ENCODE measurements at regions not wholly inside any gene's neighbourhood (a gene's known extent, or its start where the extent isn't known, plus 50 kb on each side); places are given as distances from the start of the nearest gene placed in this dataset.

DNA sequence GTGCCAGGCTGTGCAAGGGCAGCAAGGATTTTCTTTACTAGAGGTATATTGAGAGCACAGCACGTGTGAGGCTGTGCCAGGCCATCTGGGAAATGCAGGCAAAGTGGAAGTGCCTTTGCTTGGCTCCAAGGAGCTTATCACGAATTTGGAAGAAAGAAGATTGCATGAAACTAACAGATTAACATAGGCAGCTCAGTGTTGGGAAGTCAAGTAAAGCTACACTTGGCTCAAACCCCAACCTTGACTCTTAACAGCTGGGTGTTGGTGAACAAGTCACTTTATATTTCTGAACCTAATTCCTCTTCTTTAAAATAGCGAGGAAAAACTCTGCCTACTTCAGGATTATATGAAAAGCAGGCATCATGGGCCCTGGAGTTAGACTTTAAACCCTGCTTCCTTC, 105.2 kb downstream of the PLCE1 start:
- Mint-ChIP-seq H3K9me3 (no peaks in the 10 kb centered on the region), H3K27ac (no peak overlapping the region)
- no peak for ATAC-seq (ENCODE audit: low read depth)

DNA sequence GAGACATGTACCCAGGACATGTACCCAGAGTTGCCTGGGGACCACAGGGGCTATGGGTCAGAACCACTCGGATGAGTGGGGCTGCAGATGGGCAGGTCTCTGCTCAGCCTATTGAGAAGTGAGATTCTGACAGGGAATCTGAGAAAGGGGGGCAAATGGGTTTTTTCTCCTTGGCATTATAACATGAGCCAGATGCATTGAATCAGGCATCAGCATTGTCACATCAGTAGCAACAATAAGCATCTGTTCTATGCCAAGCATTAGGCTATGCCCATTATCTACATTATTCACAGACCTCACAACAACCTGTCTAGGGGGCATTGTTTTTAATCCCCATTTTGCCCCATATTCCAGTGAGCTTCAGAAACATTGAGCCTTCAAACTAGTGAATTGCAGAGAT, 108.2 kb downstream of the PLCE1 start:
- H3K4me3 Mint-ChIP-seq = no peak overlapping the region
- POLR2A ChIA-PET = no interaction called here
- H3K9me3 Mint-ChIP-seq = no peaks in the 10 kb centered on the region
- peaks cover 2% of the 10 kb centered on the region for H3K27me3 Mint-ChIP-seq
- ATAC-seq (ENCODE audit: low read depth) (no peak), DNase-seq (no peak)
- H3K27ac Mint-ChIP-seq = no peak overlapping the region
- H3K36me3 Mint-ChIP-seq = no peaks in the 10 kb centered on the region
- H3K4me1 Mint-ChIP-seq = no peaks in the 10 kb centered on the region

More for the DNA sequence above, 105.2 kb downstream of the PLCE1 start:
- no peak for DNase-seq
- H3K4me3 Mint-ChIP-seq = no peak overlapping the region
- peaks cover 5% of the 10 kb centered on the region for H3K27me3 Mint-ChIP-seq
- no peaks in the 10 kb centered on the region for H3K4me1 Mint-ChIP-seq
- POLR2A ChIA-PET = no interaction called here
- no peaks in the 10 kb centered on the region for H3K36me3 Mint-ChIP-seq

- no peak for DNase-seq
- peaks cover 3% of the 10 kb centered on the region for H3K27me3 Mint-ChIP-seq
- POLR2A ChIA-PET = no interaction called here
- H3K4me3 Mint-ChIP-seq = no peak overlapping the region
- no peaks in the 10 kb centered on the region for H3K9me3 Mint-ChIP-seq
- no peak overlapping the region for H3K27ac Mint-ChIP-seq
- no peak for ATAC-seq (ENCODE audit: low read depth)
- no peaks in the 10 kb centered on the region for H3K36me3 Mint-ChIP-seq
- no peaks in the 10 kb centered on the region for H3K4me1 Mint-ChIP-seq
Observed at GRCh38 chr10:94102436-94102835, 108.7 kb downstream of the PLCE1 start.

DNA sequence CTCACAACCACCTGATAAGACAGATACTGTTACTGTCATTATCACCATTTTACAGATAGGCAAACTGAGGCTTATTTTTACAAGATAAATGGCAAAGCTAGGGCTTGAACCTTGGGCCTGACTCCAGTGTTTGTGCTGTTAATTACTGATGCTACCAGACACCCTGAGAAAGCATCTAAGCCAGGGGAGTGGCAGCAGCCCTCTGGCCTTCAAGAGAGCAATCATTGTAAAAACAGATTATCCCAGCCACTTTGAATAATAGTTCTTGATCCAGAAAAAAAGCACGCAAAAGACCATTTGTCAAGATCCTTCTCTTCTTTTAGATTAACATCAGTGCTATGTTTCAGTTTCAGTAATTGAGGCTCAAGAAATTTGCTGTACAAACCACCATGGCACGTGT, 109.5 kb downstream of the PLCE1 start:
- DNase-seq (no peak), ATAC-seq (ENCODE audit: low read depth) (no peak)
- Mint-ChIP-seq H3K27me3 (peaks cover 3% of the 10 kb centered on the region), H3K9me3 (no peaks in the 10 kb centered on the region), H3K27ac (no peak overlapping the region), H3K4me3 (no peak overlapping the region), H3K4me1 (no peaks in the 10 kb centered on the region), H3K36me3 (no peaks in the 10 kb centered on the region)
- POLR2A ChIA-PET = no interaction called here

DNA sequence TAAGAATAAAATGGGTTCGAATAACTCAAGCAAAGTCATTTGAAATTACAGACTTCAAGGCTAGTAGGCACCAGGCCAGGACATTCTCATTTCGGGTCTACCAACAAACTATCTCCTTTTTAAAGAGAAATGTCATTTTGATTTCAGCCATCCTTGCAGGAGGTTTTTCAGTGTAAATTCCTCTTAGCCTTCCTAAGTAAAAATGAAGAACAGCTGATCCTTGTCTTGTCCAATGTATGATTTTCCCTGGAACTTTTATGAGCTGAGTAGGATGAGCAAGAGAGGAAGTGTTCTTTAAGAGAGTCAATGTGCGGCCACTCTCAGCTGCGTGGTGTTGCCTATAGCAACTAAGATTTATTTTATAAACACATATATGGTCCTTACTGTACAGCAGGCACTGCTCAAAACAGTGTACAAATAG, 110.1 kb downstream of the PLCE1 start:
- Mint-ChIP-seq H3K4me1 (no peaks in the 10 kb centered on the region), H3K4me3 (no peak overlapping the region), H3K9me3 (no peaks in the 10 kb centered on the region), H3K27ac (no peak overlapping the region), H3K27me3 (peaks cover 3% of the 10 kb centered on the region), H3K36me3 (no peaks in the 10 kb centered on the region)
- no peak for DNase-seq
- ATAC-seq (ENCODE audit: low read depth) = no peak
- POLR2A ChIA-PET = no interaction called here

DNA sequence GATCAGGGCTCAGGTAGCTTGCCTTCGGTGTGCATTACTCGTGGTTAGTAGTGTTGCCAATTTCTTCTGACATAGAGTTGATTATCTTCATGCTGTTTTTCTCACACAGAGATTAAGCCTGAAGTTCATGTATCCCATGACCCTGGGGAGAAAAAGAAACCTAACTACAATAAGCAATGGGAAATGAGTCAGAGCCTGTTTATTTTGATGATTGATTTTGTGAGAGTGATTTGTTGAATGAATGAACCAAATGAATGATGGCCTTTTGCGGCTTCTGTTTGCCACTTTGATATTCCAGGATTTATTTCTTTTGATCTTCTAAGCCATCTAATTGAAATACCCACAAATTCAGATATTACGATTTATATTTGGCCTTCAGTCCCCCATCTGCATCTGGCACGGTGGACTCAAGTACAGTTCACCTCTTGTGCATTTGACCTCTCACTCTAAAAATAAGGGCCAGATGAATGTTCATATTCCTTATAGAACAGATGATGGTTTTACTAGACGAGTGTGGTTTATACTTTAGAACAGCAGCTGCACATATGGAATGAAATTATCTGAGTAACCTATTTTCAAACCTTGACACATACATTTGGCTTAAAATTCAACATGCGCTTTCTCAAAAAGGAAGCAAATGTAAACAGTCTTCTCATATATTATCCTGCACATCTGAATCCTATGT, 110.7 kb downstream of the PLCE1 start:
- no peak for DNase-seq
- H3K4me3 Mint-ChIP-seq = no peak overlapping the region
- H3K4me1 Mint-ChIP-seq = no peaks in the 10 kb centered on the region
- no peaks in the 10 kb centered on the region for H3K9me3 Mint-ChIP-seq
- H3K27ac Mint-ChIP-seq = no peak overlapping the region
- peaks cover 3% of the 10 kb centered on the region for H3K27me3 Mint-ChIP-seq
- no peak for ATAC-seq (ENCODE audit: low read depth)
- H3K36me3 Mint-ChIP-seq = no peaks in the 10 kb centered on the region
- POLR2A ChIA-PET = no interaction called here

GRCh38 chr10:94105226-94105625, 111.5 kb downstream of the PLCE1 start:
- POLR2A ChIA-PET = no interaction called here
- no peak overlapping the region for H3K4me3 Mint-ChIP-seq
- peaks cover 3% of the 10 kb centered on the region for H3K27me3 Mint-ChIP-seq
- DNase-seq = no peak
- ATAC-seq (ENCODE audit: low read depth) = no peak
- H3K9me3 Mint-ChIP-seq = no peaks in the 10 kb centered on the region
- no peak overlapping the region for H3K27ac Mint-ChIP-seq
- no peaks in the 10 kb centered on the region for H3K4me1 Mint-ChIP-seq
- H3K36me3 Mint-ChIP-seq = no peaks in the 10 kb centered on the region

- Mint-ChIP-seq H3K9me3 (no peaks in the 10 kb centered on the region), H3K27ac (no peak overlapping the region), H3K4me1 (no peaks in the 10 kb centered on the region), H3K27me3 (peaks cover 3% of the 10 kb centered on the region), H3K36me3 (no peaks in the 10 kb centered on the region), H3K4me3 (no peak overlapping the region)
- ATAC-seq (ENCODE audit: low read depth) (no peak), DNase-seq (no peak)
- POLR2A ChIA-PET = no interaction called here
Observed at GRCh38 chr10:94107191-94107590, 113.5 kb downstream of the PLCE1 start.

GRCh38 chr10:94108200-94108599, 114.5 kb downstream of the PLCE1 start:
- Mint-ChIP-seq H3K9me3 (no peaks in the 10 kb centered on the region), H3K4me3 (no peak overlapping the region), H3K4me1 (no peaks in the 10 kb centered on the region), H3K27ac (no peak overlapping the region), H3K36me3 (no peaks in the 10 kb centered on the region), H3K27me3 (peaks cover 3% of the 10 kb centered on the region)
- POLR2A ChIA-PET = no interaction called here
- ATAC-seq (ENCODE audit: low read depth) (no peak), DNase-seq (no peak)

- H3K4me1 Mint-ChIP-seq = no peaks in the 10 kb centered on the region
- H3K36me3 Mint-ChIP-seq = no peaks in the 10 kb centered on the region
Observed at GRCh38 chr10:94111367-94111766, 117.6 kb downstream of the PLCE1 start.

DNA sequence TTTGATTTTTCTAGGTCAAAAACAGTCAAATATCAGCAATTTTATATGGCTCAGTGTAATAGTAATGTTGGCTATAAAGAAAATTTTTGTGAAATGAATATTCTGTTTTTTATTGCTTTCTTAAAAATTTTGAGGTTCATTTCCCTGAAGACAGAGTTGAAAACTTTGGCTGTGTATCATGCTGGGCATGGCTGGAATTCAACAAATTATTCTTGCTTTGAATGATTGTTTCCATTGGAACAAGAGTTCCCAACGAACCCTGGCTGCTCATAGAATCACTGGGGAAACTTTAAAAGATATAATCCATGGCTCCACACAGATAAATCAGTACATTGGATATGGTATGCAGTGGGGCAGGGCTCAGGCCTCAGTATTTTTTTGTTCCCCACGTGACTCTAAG, 118.6 kb downstream of the PLCE1 start:
- no peak overlapping the region for H3K27ac Mint-ChIP-seq
- DNase-seq (no peak), ATAC-seq (ENCODE audit: low read depth) (no peak)
- no peak overlapping the region for H3K4me3 Mint-ChIP-seq
- POLR2A ChIA-PET = no interaction called here
- H3K4me1 Mint-ChIP-seq = no peaks in the 10 kb centered on the region
- H3K27me3 Mint-ChIP-seq = no peaks in the 10 kb centered on the region
- H3K36me3 Mint-ChIP-seq = no peaks in the 10 kb centered on the region
- H3K9me3 Mint-ChIP-seq = peaks cover 2% of the 10 kb centered on the region

More at GRCh38 chr10:94111367-94111766, 117.6 kb downstream of the PLCE1 start:
- Mint-ChIP-seq H3K27ac (no peak overlapping the region), H3K4me3 (no peak overlapping the region), H3K9me3 (peaks cover 2% of the 10 kb centered on the region), H3K27me3 (peaks cover 3% of the 10 kb centered on the region)
- ATAC-seq (ENCODE audit: low read depth) (no peak), DNase-seq (no peak)
- POLR2A ChIA-PET = no interaction called here

- H3K27me3 Mint-ChIP-seq = no peaks in the 10 kb centered on the region
- no peak overlapping the region for H3K27ac Mint-ChIP-seq
- ATAC-seq (ENCODE audit: low read depth) (no peak), DNase-seq (no peak)
- POLR2A ChIA-PET = no interaction called here
- H3K9me3 Mint-ChIP-seq = peaks cover 2% of the 10 kb centered on the region
- no peak overlapping the region for H3K4me3 Mint-ChIP-seq
- no peaks in the 10 kb centered on the region for H3K36me3 Mint-ChIP-seq
- no peaks in the 10 kb centered on the region for H3K4me1 Mint-ChIP-seq
Observed at GRCh38 chr10:94115725-94116124, 122.0 kb downstream of the PLCE1 start.

DNA sequence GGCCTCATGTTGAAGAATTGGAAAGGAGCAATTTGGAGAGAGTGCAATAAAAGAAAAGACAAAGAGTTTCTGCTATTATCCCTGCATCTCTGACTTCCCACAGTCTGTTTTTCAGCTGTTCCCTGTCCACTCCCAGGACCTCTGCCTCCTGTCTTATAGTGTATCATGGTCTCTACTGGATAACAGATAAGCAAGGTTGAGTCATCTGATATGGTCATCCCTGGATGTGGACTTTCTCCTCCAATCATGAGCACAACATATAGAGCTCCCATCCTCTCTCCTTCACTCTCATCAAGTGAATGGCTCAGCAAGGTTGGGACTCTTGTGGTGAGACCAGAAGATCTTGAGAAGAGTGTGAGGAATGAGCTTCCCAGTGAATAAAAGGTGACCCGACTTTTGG, 123.1 kb downstream of the PLCE1 start:
- Mint-ChIP-seq H3K36me3 (no peaks in the 10 kb centered on the region), H3K9me3 (peaks cover 2% of the 10 kb centered on the region), H3K4me1 (no peaks in the 10 kb centered on the region), H3K27me3 (no peaks in the 10 kb centered on the region), H3K27ac (no peak overlapping the region), H3K4me3 (no peak overlapping the region)
- ATAC-seq (ENCODE audit: low read depth) = no peak
- no peak for DNase-seq
- POLR2A ChIA-PET = no interaction called here

- POLR2A ChIA-PET = no interaction called here
- H3K4me1 Mint-ChIP-seq = no peaks in the 10 kb centered on the region
- ATAC-seq (ENCODE audit: low read depth) (no peak), DNase-seq (no peak)
- H3K36me3 Mint-ChIP-seq = no peaks in the 10 kb centered on the region
- no peak overlapping the region for H3K4me3 Mint-ChIP-seq
- no peaks in the 10 kb centered on the region for H3K9me3 Mint-ChIP-seq
- no peak overlapping the region for H3K27ac Mint-ChIP-seq
- no peaks in the 10 kb centered on the region for H3K27me3 Mint-ChIP-seq
Observed at GRCh38 chr10:94122211-94122610, 128.5 kb downstream of the PLCE1 start.
